GM21737 (cell line): ENCODE measurements at regions not wholly inside any gene's neighbourhood (a gene's known extent, or its start where the extent isn't known, plus 50 kb on each side); places are given as distances from the start of the nearest gene placed in this dataset.

Experiments used
- ATAC-seq: cut with Tn5 transposase; IDR thresholded peaks from one replicate; pipeline ENCODE4 v1.9.1; 2021; ENCODE audit warnings: mild to moderate bottlenecking, moderate library complexity; ENCODE audit not compliant: unreplicated experiment

DNA sequence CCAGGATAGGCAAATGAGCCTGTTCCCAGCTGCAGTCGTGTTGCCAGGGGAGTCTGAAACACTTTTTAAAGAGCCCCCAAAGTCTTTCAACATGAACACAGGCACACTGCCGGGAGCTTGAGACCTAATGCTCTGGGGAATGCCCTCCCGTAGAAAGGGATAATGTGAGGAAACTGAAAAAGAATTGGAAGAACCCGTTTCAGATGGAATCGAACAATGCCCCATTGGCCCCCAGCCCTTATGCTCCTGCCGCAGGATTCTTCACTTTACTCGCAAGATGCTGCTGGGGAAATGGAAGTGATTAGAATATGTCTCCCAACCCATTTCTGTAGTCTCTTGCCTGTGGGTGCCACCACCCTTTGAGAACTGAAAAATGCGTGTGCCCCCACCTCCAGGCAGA is 136.3 kb upstream of the GATA6 start:
- no peak for ATAC-seq

DNA sequence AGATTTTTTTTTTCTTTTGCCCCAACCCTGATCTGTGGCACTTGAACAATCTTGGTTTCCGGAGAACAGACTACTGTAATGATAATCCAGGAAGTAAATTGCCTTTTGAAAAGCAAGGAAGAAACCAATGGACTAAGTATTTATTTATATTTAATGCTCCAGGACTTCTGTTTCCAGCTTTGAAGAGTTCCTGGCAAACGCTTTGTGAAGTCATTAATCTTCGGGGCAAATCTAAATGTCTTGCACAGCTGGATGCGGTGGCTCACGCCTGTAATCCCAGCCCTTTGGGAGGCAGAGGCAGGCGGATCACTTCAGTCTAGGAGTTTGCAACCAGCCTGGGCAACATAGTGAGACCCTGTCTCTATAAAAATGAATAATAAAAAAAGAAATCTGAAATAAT is 135.1 kb upstream of the GATA6 start:
- no peak for ATAC-seq

DNA sequence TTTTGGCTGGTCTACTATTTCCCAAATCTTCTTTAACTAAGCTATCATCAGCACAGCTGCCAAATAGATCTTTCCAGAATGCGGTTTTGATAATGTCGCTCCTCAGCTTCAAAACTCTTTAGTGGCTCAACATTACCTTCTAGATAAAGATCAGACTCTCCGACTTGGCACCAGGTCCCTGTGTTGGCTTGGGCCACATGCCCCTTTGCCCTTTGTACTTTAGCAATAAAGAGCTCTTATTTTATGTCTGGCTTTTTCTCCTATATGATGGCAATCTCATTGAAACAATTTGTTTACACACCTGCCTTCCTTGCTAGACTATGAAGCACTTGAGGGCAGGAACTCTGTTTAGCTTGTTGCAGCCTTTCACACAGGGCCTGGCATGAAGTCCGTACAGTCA is 128.9 kb upstream of the GATA6 start:
- ATAC-seq, result no peak

DNA sequence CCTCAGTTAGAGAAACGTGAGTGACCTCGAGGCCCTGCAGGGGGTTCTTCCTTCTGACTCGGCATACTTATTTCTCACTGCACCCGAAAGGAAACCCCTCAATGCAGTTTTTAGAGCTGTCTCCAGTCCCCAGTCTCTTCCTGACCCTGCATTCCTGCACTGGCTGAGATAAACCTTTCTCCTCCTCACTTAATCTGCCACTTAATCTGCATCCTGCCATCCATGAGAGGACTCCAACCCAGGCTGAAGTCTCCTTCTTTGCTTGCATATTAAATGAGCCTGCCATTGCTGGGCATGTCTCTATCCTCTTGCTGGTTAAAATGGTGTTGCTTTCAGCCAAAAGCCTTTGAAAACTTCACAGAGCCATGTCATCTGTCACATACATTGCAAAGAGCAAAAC is 125.6 kb upstream of the GATA6 start:
- no peak for ATAC-seq

DNA sequence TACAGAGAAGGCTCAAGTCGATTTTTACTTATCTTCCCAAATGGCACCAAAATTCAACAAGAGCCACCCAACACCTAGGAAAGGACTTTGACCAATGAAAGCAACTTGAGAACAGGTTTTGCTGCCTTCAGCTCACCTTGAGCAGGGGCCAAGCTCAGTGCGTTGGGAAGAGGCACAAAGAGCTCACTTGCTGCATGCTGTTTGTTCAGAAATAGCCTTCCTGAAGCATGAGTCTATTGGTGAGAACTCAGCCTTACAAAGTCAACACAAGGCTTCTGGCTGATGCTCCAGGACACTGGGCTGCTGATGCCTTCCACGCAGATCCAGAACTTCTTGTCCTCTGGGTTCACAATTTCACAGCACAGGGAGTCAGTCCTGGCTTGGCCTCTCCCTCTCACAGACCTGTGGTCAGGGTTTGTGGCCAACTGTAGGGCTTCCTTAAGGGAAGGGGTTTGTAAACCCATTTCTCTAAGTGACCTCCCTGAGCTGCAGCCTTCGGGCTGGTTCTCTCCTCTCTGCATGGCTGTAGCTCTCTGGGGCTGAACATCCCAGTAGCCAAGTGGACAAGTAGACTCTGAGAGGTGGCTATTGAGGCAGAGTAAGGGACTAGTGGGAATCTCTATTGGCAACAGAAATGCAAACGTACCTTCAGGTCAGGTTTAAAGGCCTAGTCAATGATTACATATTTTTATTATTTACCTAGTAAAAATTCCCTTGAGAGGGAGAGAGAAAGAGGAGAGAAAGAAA is 124.7 kb upstream of the GATA6 start:
- no peak for ATAC-seq

DNA sequence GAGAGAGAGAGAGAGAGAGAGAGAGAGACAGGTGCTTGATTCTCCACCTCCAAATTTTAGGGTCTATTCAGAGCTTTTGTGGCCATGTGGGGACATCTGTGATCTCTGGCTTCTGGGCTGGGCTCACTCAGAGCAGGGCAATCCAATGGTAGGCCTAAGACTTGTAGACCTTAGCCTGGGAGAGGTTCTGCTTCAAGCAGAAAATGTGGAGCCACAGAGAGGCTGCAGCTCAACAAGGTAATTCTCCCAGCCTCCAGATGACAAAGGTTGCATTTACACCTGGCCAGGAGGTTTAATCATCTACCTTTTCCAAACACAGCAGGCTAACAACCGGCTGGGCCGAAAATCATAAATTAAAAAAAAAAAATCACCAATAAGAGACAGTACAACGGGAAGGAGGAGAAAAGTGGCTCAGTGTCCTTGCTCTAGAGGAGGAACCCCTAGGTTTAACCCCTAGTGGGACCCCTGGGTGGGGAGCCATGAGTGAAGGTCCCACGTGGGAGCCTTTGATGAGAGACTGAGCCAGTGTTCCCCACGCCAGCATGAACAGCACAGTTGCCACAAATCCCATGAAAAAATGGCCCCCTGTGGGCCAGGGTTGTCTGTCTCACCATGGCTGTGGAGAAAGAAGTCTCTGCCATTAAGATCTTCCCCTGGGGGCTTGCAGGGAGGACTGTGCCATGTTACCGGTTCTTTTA is 124.0 kb upstream of the GATA6 start:
- no peak for ATAC-seq

DNA sequence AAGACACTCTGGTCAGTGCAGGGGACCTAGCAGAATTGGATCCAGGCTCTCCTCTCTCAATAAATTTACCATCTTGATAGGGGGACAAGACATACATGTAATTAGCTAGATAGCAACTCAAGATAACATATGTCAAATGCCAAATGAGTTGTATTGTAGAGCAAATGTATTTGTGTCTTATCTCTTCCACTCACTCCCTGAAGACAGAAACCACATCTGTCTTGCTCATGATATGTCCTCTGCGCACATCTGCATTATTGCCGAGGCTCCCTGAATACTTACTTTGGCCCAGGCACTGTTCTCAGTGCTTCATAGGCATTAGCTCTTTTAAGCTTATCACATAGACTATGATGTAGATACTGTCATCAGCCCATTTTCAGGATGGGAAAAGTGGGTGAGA is 122.9 kb upstream of the GATA6 start:
- ATAC-seq, result no peak

DNA sequence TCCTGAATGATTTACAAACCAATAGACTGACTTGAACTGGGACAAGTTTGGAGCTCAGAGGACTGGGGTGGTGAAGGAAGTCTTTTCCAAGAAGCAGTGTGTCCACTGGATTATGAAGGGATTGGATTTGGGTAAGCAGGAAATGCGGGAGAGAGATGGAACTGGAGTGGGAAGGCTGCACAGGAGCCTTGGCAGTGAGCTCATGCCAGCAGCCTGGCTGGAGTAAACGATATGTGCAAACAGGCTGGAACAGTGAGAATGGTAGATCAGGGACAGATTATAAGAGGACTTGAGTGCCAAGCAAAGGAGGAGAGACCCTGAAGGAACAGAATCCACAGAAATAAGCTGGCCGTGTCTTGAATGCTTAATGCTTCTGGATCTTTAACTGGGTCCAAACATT is 121.9 kb upstream of the GATA6 start:
- ATAC-seq, result no peak

DNA sequence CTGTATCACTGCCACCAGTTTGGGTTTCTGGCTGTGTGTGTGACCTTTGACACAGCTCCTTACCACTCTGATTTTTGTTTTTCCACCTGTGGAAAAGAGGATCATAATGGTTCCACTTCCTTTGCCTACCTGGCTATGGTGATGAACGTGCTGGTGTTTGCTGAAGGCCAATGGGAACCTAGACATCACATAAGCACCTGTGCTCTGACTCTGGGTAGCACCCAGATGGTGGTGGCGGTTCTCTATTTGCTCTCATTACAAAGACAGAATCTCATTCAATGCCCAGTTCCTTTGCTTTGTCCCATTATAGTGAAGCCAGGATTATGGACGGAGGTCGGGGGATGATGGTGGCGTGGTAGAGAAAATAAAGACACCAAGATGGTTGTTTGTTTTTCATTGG is 121.2 kb upstream of the GATA6 start:
- no peak for ATAC-seq

DNA sequence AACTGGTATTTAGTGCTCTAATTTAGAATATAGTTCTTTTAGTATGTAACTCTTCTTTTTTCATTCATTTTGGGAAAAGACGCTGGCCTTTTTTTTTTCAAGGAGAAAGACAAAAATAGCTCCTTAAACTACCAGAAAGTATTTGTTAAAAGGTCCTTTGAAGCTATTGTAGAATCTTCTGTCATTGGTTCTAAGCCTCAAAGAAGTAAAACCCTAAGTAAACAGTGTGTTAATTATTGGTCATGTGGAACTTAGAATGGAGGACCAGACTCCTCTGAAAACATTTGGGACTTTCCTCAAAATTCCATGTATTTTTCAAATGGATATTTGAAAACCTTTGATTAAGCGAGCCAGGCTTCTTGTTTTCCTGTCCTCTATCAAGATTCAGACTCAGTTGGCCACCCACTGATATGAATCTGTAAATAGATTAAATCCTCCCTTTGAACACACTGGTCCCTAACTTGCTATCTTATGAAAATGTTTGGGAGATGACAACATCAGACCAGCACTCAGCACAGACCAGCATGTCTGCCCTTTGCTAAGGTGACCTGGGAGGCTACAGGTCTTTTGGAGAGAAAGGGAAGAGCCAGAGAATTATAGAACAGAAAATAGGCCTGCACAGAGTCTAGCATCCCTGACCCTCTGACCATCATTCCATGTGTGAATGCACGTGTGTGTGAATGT is 120.3 kb upstream of the GATA6 start:
- ATAC-seq, result no peak

DNA sequence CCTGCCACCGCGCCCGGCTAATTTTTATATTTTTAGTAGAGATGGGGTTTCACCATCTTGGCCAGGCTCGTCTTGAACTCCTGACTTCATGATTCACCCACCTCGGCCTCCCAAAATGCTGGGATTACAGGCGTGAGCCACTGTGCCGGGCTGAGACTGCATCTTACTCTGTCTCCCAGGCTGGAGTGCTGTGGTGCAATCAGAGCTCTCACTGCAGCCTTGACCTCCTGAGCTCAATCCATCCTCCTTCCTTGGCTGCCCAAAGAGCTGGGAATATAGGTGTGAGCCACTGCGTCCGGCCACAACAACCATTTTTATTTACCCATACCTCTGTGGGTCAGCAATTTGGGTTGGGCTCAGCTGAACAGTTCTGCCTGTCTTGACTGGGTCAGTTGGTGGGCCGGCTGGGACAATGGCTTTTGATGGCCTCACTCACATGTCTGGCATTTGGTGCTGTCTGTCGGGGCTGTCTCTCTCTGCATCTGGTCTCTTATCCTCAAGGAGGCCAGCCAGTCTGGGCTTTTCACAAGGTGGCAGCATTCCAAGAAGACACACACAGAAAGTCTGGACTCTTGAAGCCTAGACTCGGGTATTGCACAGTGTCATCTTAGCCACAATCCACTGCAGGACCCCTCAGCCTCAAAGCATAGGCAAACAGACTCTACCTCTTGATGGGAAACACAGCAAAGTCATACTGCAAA is 116.8 kb upstream of the GATA6 start:
- no peak for ATAC-seq

DNA sequence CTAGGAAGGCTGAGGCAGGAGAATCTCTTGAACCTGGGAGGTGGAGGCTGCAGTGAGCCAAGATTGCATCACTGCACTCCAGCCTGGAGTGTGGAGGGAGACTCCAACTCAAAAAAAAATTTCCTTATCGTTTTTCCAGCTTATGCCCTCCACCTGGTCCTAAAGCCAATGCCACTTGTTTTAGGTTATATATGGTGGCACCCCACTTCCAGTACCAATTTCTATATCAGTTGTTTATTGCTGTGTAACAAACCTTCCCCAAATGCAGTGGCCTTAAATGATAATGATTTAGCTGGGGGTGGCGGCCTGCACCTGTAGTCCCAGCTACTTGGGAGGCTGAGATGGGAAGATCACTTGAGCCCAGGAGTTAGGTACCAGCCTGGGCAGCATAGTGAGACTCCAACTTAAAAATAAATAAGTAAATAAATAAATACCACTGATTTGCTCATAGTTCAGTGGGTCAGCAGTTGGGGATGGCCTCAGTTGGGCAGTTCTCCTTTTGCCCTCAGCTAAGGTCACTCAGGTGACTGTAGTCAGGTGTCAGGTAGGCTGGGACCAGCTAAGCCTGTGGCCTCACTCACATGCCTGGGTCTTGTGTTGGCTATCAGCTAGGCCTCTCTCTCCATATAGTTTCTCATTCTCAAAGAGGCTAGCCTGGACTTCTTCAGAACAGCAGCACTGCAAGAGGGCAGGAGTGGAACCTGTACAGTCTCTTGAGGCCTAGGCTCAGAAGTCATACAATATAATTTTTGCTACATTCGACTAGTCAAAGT is 113.7 kb upstream of the GATA6 start:
- no peak for ATAC-seq

DNA sequence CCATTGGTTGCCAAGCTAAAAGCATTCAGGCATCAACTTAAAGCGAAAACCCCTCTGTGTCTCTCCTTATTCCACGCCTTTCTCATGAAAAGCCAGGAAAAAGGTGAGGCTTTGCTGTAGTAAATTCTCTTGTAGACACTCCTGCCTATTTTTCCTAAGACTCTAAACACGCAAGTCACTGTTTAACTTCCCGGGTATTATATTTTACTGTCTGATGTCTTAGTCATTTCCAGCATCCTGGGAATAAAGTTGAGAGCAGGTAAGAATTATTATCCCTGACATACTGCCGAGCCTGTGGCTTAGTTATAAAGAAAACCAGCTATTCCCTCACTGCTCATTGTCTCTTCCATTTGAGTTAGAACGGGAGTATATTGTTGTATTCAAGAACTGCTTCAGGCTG is 112.4 kb upstream of the GATA6 start:
- ATAC-seq, result no peak

DNA sequence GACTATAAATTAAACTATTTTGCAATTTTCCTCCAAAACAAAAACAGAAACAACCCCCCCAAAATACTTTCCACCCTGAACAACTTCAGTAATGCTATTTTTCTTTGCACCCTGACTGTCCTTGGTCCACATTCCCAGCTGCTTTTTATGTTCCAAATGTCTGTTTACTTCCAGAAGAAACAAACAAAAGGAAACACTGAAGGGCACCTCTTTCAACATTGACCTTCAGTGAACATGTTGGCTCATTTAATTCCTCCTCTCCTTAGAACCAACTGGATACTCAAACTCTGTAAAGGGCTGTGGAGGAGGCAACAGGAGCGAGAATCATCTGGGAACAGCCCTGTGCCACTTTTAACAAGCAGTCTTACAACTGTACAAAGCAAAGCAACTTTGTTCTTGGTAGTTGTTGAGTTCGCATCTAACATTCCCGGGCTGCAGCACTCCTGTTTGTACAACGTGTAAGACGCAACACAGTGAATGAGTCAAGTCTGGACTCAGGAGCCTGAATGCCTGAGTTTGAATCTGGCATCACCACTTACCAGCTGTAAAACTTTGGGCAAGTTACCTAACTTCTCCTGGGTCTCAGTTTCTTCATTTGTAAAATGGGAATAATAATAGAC is 111.4 kb upstream of the GATA6 start:
- ATAC-seq, result no peak

DNA sequence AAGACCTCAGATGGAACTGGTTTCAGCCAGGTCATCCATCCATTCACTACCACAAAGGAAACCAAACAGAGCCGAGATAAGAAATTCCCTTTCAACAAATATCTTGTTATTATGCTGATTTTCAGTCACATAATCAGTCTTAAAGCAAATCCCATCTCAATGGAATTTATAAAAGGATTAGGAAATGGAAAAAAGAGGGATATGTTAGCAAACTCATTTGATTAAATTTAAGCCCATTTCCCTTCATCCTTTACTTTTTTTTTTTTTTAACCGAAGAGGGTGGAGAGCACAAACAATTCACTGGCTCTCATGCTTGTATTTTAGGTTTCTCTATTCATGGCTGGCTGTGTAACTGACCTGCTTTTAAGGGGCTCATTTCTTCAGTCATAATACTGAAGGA is 109.0 kb upstream of the GATA6 start:
- no peak for ATAC-seq

DNA sequence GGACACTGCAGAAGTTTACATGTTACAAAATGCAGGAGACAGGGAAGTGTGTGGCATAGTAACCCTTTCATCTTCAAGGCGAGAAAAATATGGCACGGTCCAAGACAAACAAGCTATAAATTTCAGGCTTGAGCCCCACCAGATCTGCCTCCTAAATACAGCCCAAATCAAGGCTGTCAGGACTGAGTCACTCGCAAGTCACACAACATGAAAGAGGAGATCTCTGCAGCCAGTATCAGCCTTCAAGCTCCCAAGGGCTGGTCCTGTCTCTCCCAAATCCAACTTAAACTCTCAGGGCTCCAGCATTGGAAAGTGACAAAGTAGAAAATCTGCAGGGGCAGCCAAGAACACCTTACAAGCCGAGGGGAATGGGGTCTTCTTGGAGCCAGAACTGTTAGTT is 106.3 kb upstream of the GATA6 start:
- no peak for ATAC-seq

DNA sequence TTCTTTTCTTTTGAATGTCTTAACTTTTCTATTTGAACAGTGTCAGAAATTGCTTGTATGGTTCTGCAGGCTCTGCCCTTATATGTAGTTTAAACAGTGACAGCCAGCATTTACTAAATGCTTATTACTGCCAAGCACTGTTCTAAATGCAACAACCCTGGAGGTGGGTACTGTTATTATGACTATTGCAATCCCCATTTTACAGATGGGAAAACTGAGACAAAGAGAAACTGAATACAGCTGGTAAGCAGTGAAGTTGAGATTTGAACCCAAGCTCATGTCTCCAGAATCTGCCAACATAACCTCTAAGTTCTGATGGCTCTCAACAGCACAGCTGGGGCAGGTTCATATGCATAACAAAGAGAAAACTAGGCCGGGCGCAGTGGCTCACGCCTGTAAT is 105.7 kb upstream of the GATA6 start:
- no peak for ATAC-seq

DNA sequence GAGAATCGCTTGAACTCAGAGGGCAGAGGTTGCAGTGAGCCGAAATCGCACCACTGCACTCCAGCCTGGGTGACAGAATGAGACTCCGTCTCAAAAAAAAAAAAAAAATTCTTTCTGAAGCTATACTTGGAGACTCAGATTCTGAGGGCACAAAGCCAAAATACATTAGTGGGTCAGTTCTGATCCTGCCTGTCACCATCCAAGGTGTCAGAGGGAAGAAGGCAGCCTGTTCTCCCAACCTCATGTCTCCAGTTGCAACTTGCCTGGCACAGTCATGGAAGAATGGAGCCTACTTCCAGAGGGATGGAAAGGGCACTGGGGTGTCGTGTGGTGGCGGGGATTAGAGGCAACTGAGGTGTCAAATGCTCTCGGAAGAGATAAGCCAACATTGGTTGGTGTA is 104.8 kb upstream of the GATA6 start:
- no peak for ATAC-seq

DNA sequence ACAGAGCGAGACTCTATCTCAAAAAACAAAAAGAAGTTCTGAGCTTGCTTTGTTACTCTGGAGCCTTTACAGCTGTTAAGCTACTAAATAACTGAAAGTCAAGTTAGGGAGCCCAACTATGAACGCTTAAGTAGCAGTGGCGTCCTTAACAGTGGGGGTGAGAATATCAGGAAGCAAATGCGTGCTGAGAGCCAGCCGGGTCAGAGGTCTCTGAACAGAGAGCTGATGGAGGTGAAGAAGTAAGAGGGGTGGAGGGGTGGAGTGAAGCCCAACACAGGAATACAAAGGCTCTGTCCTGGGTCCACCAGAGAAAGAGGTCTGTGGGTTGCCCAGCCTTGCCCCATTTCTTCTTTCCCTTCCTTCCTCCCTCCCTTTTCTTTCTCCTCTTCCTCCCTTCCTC is 104.1 kb upstream of the GATA6 start:
- no peak for ATAC-seq

DNA sequence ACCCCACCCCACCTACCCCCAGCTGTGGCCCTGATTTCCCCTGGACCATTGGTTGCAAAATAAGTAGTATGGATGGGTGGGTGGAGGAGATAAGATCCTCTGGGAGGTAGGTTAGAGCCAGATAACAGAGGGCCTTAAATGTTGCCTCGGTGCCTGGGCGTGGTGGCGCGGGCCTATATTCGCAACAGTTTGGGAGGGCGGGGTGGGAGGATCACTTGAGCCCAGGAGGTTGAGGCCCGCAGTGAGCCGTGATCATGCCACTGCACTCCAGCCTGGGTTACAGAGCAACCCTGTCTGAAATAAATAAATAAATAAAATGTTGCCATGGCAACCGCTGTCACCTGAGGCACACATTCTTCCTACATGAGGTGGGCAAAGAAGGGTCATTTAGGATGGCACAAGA is 103.3 kb upstream of the GATA6 start:
- ATAC-seq, result no peak
